Neural cell (in vitro differentiated cells): ENCODE measurements at regions not wholly inside any gene's neighbourhood (a gene's known extent, or its start where the extent isn't known, plus 50 kb on each side); places are given as distances from the start of the nearest gene placed in this dataset.

ENCODE experiments used
- H2AFZ ChIP-seq: fragments of 200-600, 300-800 bp; sonication (generic), shearing (Covaris generic); 2 replicates; pipeline ENCODE4 v1.6.0; 2014; ENCODE audit warnings: low read depth, mild to moderate bottlenecking, antibody characterized with exemption, low read length, moderate library complexity
- H3F3A ChIP-seq: fragments of 200-600 bp; shearing (Covaris generic); 2 replicates; pipeline ENCODE4 v1.6.1; 2016; ENCODE audit warnings: mild to moderate bottlenecking, moderate library complexity, mixed read lengths, antibody characterized with exemption, low read length; ENCODE audit not compliant: insufficient read depth, poor library complexity, severe bottlenecking
- H3K27ac ChIP-seq: fragments of 200-600, 300-800 bp; sonication (generic), shearing (Covaris generic); 2 replicates; pipeline ENCODE4 v1.5.1; 2014; ENCODE audit warnings: mild to moderate bottlenecking, low read length, moderate library complexity
- H3K27me3 ChIP-seq: fragments of 300-800, 200-600 bp; sonication (generic), shearing (Covaris generic); 2 replicates; pipeline ENCODE4 v1.6.0; 2014; ENCODE audit warnings: mild to moderate bottlenecking, low read depth, low read length, moderate library complexity; ENCODE audit not compliant: insufficient read depth
- H3K36me3 ChIP-seq: fragments of 300-800, 200-600 bp; sonication (generic), shearing (Covaris generic); 2 replicates; pipeline ENCODE4 v1.5.1; 2014; ENCODE audit warnings: mild to moderate bottlenecking, antibody characterized with exemption, low read length, moderate library complexity; ENCODE audit not compliant: insufficient read depth
- H3K4me2 ChIP-seq: fragments of 300-800, 200-600 bp; sonication (generic), shearing (Covaris generic); 2 replicates; pipeline ENCODE4 v1.6.0; 2014; ENCODE audit warnings: mild to moderate bottlenecking, low read length
- H3K4me3 ChIP-seq: fragments of 300-800, 200-600 bp; sonication (generic), shearing (Covaris generic); 2 replicates; pipeline ENCODE4 v1.5.1; 2014; ENCODE audit warnings: mild to moderate bottlenecking, low read length, moderate library complexity
- H3K79me2 ChIP-seq: fragments of 200-600 bp; shearing (Covaris generic); replicated peaks from 2 replicates; pipeline ENCODE4 v1.6.0; 2014; ENCODE audit warnings: mild to moderate bottlenecking, low read length, moderate library complexity; ENCODE audit not compliant: insufficient read depth
- H3K9ac ChIP-seq: fragments of 300-800, 200-600 bp; sonication (generic), shearing (Covaris generic); 2 replicates; pipeline ENCODE4 v1.6.1; 2016; ENCODE audit warnings: mild to moderate bottlenecking, low read length, mixed read lengths
- H3K9me2 ChIP-seq: fragments of 200-600 bp; shearing (Covaris generic); 2 replicates; pipeline ENCODE4 v1.6.1; 2016; ENCODE audit warnings: mild to moderate bottlenecking, low read length, mixed read lengths; ENCODE audit not compliant: insufficient read depth
- H3K9me3 ChIP-seq: fragments of 200-600, 300-800 bp; sonication (generic), shearing (Covaris generic); 2 replicates; pipeline ENCODE4 v1.6.1; 2016; ENCODE audit warnings: mild to moderate bottlenecking, mixed run types, low read length, moderate library complexity, mixed read lengths
- H4K20me1 ChIP-seq: fragments of 200-600 bp; shearing (Covaris generic); 2 replicates; pipeline ENCODE4 v1.6.1; 2016; ENCODE audit warnings: mild to moderate bottlenecking, mixed run types; ENCODE audit not compliant: insufficient read depth
- CTCF ChIP-seq: fragments of 450-650 bp; IDR thresholded peaks from 2 replicates; pipeline ENCODE4 v1.5.1; 2014; ENCODE audit warnings: antibody characterized with exemption, mild to moderate bottlenecking, moderate library complexity; ENCODE audit not compliant: poor library complexity, severe bottlenecking
- EP300 ChIP-seq: fragments of 450-650 bp; conservative IDR thresholded peaks from 2 replicates; pipeline ENCODE4 v1.6.1; 2014; ENCODE audit warnings: antibody characterized with exemption, mild to moderate bottlenecking, moderate library complexity; ENCODE audit not compliant: poor library complexity, severe bottlenecking
- EZH2 ChIP-seq: fragments of 200-600, 300-800 bp; shearing (Covaris generic), sonication (generic); IDR thresholded peaks from 2 replicates; pipeline ENCODE4 v1.6.1; 2014; ENCODE audit warnings: antibody characterized with exemption, low read length, borderline replicate concordance, mild to moderate bottlenecking; ENCODE audit not compliant: insufficient read depth, poor library complexity, severe bottlenecking
- MXI1 ChIP-seq: fragments of 450-650 bp; conservative IDR thresholded peaks from 2 replicates; pipeline ENCODE4 v1.6.1; 2014; ENCODE audit warnings: antibody characterized with exemption, mild to moderate bottlenecking; ENCODE audit not compliant: poor library complexity, severe bottlenecking
- POLR2AphosphoS5 ChIP-seq: IDR thresholded peaks from 2 replicates; pipeline ENCODE4 v1.6.1; 2012
- RAD21 ChIP-seq: fragments of 450-650 bp; conservative IDR thresholded peaks from 2 replicates; pipeline ENCODE4 v1.6.1; 2014; ENCODE audit warnings: antibody characterized with exemption, mild to moderate bottlenecking, moderate library complexity
- REST ChIP-seq: IDR thresholded peaks from 2 replicates; pipeline ENCODE4 v1.6.1; 2012; ENCODE audit warnings: borderline replicate concordance
- SMC3 ChIP-seq: fragments of 450-650 bp; conservative IDR thresholded peaks from 2 replicates; pipeline ENCODE4 v1.6.1; 2014; ENCODE audit warnings: antibody characterized with exemption, mild to moderate bottlenecking, moderate library complexity; ENCODE audit not compliant: poor library complexity
- TAF1 ChIP-seq: IDR thresholded peaks from 2 replicates; pipeline ENCODE4 v1.6.1; 2012; ENCODE audit warnings: low read depth

GRCh38 chr4:187612301-187612700 is 383.3 kb upstream of the ZFP42 start:
- TF ChIP-seq TAF1: no peak
- TF ChIP-seq EZH2: no peak
- TF ChIP-seq EP300: no peak
- TF ChIP-seq CTCF: no peak
- peak; percentile 12 for TF ChIP-seq POLR2AphosphoS5
- H2AFZ ChIP-seq: no peak overlapping the region

GRCh38 chr4:187613089-187613839 is 382.3 kb upstream of the ZFP42 start:
- H3F3A ChIP-seq: no peaks in the 10 kb centered on the region

More at GRCh38 chr4:187612301-187612700, 383.3 kb upstream of the ZFP42 start:
- Histone ChIP-seq H3K79me2 (no peaks in the 10 kb centered on the region), H3K9me2 (no peaks in the 10 kb centered on the region), H3K9me3 (no peaks in the 10 kb centered on the region), H4K20me1 (no peaks in the 10 kb centered on the region), H3K27ac (no peak overlapping the region), H3K36me3 (no peaks in the 10 kb centered on the region), H3K4me3 (no peak overlapping the region), H3K4me2 (no peak overlapping the region), H3K27me3 (no peaks in the 10 kb centered on the region), H3K9ac (no peak overlapping the region), H3F3A (no peaks in the 10 kb centered on the region)

More at GRCh38 chr4:187613089-187613839, 382.3 kb upstream of the ZFP42 start:
- Histone ChIP-seq H4K20me1 (no peaks in the 10 kb centered on the region), H3K27ac (no peak overlapping the region), H3K79me2 (no peaks in the 10 kb centered on the region), H3K4me3 (no peak overlapping the region), H3K9ac (no peak overlapping the region), H3K9me3 (no peaks in the 10 kb centered on the region), H3K9me2 (no peaks in the 10 kb centered on the region), H3K36me3 (no peaks in the 10 kb centered on the region), H3K4me2 (no peak overlapping the region), H2AFZ (no peak overlapping the region), H3K27me3 (no peaks in the 10 kb centered on the region)
- TF ChIP-seq RAD21: no peak
- TF ChIP-seq CTCF: no peak
- no peak for TF ChIP-seq SMC3
- no peak for TF ChIP-seq EP300
- no peak for TF ChIP-seq MXI1
- no peak for TF ChIP-seq EZH2
- no peak for TF ChIP-seq TAF1
- TF ChIP-seq POLR2AphosphoS5: no peak
- no peak for TF ChIP-seq REST
